ENCODE measurements at regions not wholly inside any gene's neighbourhood (a gene's known extent, or its start where the extent isn't known, plus 50 kb on each side); places are given as distances from the start of the nearest gene placed in this dataset.

DNA sequence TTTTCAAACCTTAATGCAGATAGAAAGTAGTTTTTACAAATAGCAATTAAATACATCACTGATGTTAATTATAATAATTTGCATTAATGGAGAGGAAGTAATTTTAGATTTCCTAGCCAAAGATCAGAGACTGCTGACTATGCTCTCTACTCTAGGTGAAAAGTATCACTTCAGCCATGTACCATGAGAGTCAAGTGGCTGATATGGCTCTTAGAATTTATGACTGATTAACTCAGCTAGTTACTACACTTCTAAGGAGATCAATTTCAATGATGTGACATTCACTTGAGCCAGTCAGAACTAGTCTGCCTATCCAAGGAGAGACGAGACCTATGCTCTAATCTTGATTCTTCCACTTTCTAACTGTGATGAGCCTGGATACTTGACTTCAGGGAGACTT, 405.7 kb upstream of the RORA start:
- H3K4me3 ChIP-seq (ENCODE audit: low read depth, low read length): no peak overlapping the region
- DNase-seq (ENCODE audit: low read depth): no peak
- TF ChIP-seq, protein P1, sequence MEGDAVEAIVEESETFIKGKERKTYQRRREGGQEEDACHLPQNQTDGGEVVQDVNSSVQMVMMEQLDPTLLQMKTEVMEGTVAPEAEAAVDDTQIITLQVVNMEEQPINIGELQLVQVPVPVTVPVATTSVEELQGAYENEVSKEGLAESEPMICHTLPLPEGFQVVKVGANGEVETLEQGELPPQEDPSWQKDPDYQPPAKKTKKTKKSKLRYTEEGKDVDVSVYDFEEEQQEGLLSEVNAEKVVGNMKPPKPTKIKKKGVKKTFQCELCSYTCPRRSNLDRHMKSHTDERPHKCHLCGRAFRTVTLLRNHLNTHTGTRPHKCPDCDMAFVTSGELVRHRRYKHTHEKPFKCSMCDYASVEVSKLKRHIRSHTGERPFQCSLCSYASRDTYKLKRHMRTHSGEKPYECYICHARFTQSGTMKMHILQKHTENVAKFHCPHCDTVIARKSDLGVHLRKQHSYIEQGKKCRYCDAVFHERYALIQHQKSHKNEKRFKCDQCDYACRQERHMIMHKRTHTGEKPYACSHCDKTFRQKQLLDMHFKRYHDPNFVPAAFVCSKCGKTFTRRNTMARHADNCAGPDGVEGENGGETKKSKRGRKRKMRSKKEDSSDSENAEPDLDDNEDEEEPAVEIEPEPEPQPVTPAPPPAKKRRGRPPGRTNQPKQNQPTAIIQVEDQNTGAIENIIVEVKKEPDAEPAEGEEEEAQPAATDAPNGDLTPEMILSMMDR (IDR thresholded peaks at IDR 0.05; ENCODE audit: control insufficient read depth, extremely low read depth, insufficient read depth): no peak

DNA sequence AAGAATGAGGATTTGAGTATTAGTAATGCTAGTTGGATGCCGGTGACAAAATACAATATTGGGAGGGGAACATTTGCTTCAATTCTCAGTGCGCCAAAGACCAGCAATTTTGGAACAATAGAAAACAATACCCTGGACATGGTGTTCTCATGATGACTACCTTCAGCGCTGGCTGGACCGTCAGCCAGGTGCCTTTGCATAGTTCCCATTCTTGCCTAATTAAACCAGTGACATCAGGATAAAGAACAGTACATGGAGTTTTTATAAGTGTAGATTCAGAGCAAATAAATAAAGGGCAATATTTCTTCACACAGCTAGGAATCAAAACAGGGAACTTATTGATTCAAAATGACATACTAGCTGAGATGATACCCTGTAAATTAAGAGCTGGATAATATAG, 404.8 kb upstream of the RORA start:
- no peak overlapping the region for H3K4me3 ChIP-seq (ENCODE audit: low read depth, low read length)
- TF ChIP-seq, protein P1 (IDR thresholded peaks at IDR 0.05; ENCODE audit: control insufficient read depth, extremely low read depth, insufficient read depth): no peak
- peak; percentile 68 for DNase-seq (ENCODE audit: low read depth)

DNA sequence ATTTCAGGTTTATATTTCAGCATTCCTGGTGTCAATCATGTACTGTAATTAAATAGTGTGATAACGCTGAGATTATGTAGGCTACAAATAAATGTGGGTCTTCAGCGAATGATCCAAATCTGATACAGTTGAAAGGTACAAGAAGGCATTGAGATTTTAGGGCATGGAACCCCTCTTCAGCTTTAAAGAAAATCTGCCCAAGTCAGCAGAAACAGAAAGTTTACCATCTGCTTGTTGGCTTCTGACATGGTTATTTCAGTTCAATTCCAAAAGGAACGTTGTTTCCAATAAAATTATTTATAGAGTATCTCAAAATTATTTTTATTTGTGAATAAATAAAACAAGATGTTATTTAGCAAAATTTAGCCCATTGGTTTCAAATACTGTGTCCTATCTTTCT, 400.2 kb upstream of the RORA start:
- TF ChIP-seq, protein P1 (IDR thresholded peaks at IDR 0.05; ENCODE audit: control insufficient read depth, extremely low read depth, insufficient read depth): no peak
- DNase-seq (ENCODE audit: low read depth): no peak

DNA sequence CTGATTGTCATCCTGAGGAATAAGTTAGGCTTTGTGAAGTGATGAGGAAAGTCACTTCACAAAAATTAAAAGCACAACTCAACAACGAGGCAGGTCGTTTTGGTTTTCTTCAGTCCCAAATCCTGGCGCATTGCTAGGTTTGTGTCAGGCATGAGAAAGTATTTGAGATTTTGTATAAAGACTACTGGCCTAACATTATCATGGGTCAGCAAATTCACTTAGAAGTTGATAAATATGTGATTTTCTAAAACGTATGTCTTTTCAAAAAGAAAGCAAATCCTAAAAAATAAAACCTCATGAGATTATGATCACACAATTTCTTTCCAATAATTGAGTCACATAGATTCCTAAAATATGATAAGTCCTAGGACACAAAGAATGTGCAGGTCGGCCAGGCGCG, 395.8 kb upstream of the RORA start:
- no peak for DNase-seq (ENCODE audit: low read depth)
- H3K4me3 ChIP-seq (ENCODE audit: low read depth, low read length): no peak overlapping the region
- TF ChIP-seq, protein P1 (IDR thresholded peaks at IDR 0.05; ENCODE audit: control insufficient read depth, extremely low read depth, insufficient read depth): no peak

More for the DNA sequence above, 400.2 kb upstream of the RORA start:
- H3K4me3 ChIP-seq (ENCODE audit: low read depth, low read length): no peak overlapping the region

DNA sequence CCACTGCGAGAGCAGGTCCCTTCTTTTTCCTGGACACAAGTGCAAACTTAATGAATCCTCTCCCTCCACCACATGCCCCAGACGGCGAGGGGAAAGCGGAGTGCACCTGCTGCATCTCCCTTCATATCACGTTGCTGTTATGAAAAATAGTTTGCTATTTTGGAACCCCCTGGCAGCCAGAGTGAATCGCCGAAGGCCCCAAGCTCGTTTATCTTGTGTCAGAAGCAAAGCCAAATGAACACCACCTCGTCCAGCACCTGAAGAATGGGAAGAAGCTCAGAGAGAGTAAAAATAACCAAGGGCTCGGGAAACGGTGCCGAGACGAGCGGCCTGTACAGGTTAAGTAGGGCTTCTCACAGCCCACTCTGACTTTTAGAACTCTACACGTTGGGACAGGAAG, 394.6 kb upstream of the RORA start:
- DNase-seq (ENCODE audit: low read depth): no peak
- TF ChIP-seq, protein P1 (IDR thresholded peaks at IDR 0.05; ENCODE audit: control insufficient read depth, extremely low read depth, insufficient read depth): no peak
- no peak overlapping the region for H3K4me3 ChIP-seq (ENCODE audit: low read depth, low read length)

DNA sequence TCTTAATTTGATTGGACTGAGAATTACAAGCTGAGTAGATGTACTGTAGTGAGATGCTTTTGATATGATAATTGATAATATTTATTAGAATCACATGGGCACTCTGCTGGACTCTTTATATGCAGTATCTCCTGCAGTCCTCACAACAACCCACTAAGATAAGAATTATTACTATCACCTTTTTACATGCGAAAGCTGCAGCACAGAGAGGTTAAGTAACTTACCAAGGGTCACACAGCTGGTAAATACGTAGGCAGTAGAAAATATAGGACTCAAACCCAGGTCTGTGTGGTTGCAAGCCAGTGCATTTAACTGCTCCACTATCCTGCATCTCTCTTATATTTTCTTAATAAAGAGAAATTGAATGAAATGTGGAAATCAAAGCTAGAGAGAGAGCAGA, 392.8 kb upstream of the RORA start:
- no peak overlapping the region for H3K4me3 ChIP-seq (ENCODE audit: low read depth, low read length)
- no peak for DNase-seq (ENCODE audit: low read depth)
- TF ChIP-seq, protein P1 (IDR thresholded peaks at IDR 0.05; ENCODE audit: control insufficient read depth, extremely low read depth, insufficient read depth): no peak

DNA sequence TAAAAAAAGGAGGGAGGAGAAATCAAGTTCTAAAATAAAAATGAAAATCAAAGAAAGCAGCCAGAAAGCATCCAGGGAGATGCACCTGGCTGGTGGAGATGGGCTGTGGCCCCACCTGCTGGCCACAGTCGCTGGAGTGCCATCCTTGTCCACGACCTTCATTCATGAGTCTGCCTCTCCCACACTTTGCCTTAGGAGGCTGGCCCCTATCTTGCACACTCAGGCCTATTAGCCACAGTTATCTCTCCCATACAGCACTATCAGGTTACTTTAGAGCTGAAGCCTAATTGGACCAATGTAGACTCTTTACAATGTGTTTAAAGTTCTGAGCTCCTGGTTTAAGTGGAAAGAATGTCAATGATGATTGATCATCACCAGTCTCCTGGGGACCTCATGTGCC, 392.0 kb upstream of the RORA start:
- no peak overlapping the region for H3K4me3 ChIP-seq (ENCODE audit: low read depth, low read length)
- TF ChIP-seq, protein P1 (IDR thresholded peaks at IDR 0.05; ENCODE audit: control insufficient read depth, extremely low read depth, insufficient read depth): peak; percentile 79
- no peak for DNase-seq (ENCODE audit: low read depth)
